ENCODE measurements at regions not wholly inside any gene's neighbourhood (a gene's known extent, or its start where the extent isn't known, plus 50 kb on each side); places are given as distances from the start of the nearest gene placed in this dataset.
"Not testable (repeated sequence)": the region's sequence is repeated elsewhere in the genome, so short reads cannot be mapped to it uniquely, and the experiment has no call there.

DNA sequence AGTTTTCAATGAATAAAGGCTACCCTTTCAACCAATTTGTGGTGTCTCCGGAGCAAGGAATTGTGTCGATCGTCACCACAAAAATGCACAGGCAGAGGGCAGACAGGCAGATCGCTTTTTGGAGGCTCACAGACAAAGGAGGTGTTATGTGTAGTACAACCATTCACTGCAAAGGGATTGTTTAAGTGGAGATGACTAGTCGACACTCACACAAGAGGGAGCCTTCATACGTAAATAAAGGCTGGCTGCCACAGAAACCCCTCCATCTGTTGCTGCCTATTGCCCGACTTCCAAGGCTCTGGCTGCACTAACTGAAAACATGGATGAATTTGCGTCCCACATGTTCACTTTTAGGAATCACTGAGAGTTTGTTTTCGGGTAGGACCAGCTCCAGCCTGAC, 281.1 kb downstream of the NKX6-1 start:
- DNase-seq: no peak

DNA sequence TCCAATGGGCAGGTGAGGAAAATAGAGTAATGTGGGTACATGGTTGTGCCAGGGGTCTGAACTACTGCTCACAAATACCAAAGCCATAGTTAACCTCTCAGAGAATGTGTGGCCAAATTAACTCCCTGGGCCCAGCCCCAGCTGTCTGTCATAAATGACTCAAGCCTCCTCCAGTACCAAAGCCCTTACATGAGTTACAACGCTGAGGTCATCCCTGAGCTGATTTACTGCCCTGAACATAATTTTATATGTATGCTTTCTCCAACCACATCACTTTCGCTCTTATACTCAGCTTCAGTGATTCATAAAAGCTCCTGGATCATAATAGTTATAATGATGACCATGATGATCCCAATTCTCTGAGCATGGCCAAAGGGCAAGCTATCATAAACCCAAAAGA, 283.9 kb downstream of the NKX6-1 start:
- DNase-seq: no peak

DNA sequence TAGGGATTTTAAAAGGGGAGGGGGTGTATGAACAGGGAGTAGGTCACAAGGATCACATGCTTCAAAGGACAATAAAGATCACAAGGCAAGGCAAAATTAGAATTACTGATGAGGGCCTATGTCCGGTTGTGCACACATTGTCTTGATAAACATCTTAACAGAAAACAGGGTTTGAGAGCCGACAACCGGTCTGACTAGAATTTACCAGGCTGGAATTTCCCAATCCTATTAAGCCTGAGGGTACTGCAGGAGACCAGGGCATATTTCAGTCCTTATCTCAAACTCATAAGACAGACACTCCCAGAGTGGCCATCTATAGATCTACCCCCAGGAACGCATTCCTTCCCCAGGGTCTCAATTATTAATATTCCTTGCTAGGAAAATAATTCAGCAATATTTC, 292.9 kb downstream of the NKX6-1 start:
- not testable (repeated sequence) for DNase-seq

DNA sequence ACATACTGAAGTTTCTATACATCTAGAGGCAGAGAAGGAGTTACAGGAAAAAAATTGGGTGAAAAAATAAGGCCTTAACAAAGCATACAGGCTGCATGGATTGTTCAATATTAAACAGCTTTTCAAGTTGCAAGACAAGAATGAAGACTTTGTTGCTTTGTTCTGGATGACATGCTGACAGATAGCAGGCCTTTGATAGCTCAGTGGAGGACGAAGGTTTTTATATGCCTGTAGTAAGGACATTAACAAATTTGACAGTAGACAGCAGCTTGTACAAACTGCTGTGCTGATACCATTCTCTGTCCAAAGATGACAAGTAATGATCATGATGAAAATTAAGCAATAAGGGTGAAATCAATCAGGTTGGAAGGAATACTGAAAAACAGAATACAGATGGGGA, 309.9 kb downstream of the NKX6-1 start:
- no peak for DNase-seq

DNA sequence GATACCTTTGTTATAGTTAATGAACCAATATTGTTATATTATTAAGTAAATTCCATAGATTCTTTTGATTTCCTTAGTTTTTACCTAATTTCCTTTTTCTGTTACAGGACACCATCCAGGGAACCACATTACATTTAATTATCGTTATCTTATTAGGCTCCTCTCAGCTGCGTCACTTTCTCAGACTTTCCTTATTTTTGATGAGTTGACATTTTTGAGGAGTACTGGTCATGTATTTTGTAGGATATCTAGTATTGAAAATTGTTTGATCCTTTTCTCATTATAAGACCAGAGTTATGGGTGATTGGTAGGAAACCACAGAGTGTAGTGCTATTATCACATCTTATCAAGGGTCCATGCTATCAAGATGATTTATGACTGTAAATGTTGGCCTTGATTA, 319.7 kb downstream of the NKX6-1 start:
- DNase-seq: no peak

DNA sequence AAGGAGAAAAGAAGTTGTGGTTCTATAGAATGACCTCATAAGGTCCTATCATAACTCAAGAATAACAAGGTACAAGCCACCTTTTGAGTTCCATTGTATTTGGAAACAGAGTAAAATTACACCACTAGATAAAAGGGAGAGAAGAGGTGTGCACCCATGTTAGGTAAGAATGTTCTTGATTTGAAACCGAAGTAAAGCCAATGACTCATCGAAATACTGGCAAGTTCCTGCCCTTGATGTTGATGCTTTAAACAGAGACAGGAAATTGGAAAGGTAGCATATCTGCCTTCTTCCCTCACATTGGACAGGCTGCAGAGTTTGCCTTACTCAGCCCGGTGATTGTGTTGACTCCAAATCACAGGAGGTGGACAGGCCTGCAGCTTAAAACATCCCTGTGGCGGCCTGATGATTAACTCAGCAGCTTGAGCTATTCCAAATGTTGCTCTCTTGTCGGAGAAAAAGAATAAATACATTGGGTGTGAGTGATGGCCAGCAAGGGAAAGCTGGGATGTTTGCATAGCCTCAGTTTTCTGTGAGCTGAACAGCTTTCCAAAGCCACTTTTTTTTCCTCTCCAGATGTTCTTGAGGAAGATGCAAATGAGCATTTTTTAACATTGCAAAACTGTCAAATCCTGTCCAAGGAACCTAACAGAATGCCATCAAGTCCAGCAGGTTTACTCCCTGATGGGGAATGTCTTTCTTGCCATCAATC, 321.1 kb downstream of the NKX6-1 start:
- DNase-seq: no peak

DNA sequence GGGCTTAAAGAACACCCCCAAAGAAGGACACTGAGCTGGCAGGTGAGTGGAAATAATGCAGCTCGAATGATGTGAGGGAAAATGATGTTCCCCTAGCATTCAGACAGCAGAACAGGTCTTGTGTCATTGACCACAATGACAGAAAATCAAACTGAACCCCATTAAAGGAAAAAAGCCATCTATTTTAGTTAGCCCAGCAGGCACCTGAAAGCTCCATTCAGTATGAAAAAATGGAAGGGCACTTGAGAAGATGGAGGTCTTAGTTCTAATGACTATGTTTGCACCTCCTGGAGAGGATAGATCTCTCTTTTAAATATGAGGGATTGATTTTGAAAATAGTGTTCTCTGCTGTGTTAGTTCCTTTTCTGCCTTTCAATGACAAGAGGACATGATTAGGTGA, 323.1 kb downstream of the NKX6-1 start:
- DNase-seq: no peak

DNA sequence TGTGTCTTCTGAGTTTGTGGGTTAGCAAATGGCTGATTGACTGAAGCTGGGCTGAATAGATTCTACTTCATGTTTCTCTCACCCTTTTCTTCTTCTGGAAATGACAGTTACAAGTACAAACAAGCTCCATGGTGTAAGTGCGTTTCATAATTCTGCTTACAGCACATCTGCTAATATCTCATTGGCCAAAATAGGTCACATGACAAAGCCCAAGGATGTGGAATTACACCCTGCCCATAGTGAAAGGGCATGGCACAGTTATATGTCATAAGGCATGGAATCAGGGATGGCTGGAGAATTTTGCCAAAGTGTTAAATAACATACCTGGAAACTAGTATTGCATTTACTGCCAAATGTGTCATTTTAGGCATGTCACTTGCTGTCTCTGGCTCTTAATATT, 327.2 kb downstream of the NKX6-1 start:
- DNase-seq: no peak

DNA sequence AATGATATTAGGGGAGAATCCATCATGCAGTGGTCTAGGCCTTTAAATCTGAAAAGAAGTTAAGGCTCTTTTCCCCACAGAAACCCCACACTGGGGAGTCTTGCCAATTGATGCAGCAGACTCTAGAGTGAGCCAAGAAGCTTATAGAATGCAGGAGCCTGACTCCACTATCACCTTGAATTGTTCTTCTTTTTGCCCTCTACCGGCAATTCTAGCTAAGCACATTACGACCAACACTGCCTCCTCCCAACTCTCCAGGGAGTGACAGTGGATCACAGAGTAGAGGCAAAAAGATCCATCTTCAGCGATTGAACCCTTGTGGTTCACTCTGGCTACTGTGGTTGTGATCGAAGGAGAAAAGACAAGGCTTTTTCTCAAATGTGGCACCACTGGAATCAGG, 331.5 kb downstream of the NKX6-1 start:
- no peak for DNase-seq

DNA sequence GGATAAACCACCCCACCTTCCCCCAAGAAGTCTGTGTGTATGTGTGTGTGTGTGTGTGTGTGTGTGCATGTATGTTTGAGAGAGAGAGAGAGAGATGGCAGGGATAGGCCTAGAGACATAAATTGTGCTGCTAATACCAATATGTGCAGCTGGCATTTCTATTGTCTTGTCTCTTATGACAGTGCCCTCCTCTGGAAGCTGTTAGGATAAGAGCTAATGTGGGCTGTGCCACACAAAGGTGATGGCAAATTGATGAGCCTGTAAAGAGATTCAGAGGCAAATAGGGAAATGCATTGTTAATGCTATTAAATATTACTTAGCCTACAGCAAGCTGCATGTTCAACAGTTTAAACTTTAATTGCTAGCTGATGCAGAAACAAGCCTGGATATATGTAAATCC, 332.0 kb downstream of the NKX6-1 start:
- no peak for DNase-seq

DNA sequence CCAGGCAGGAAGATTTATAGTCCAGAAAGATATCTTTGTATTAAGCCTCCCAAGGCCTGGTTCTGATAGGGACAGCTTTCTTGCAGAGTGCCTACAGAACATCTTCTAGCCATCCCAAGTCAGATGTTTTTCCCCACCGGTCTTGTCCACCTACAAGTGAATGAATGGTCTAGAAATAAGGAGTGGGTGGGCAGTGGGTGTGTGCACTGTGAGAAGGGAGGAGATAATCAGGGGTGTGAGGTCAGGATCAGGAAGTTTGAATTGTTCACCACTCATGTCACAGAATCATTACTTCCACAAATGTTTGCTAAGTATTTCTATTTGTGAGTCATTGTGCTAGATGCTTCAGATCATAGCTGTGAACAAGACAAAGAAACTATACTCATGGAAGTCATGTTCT, 332.6 kb downstream of the NKX6-1 start:
- no peak for DNase-seq

DNA sequence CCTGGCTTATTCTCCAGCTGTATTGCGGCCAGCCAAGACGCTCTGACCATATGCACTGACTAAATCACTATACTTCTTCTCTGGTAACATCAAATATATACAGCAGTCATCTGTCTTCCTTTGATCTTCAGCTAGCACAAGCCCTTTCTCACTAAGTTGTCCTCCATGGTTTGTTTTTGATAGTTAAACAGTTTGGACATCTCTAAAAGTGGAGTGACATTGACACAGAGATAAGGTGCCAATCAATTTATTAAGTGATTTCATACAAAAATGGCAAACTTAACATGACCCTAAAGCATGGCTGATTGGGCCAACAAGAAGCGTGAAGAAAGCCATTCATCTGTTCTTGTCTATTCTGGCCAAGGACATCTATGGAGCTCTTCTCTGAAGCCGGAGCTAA, 334.9 kb downstream of the NKX6-1 start:
- DNase-seq: no peak

DNA sequence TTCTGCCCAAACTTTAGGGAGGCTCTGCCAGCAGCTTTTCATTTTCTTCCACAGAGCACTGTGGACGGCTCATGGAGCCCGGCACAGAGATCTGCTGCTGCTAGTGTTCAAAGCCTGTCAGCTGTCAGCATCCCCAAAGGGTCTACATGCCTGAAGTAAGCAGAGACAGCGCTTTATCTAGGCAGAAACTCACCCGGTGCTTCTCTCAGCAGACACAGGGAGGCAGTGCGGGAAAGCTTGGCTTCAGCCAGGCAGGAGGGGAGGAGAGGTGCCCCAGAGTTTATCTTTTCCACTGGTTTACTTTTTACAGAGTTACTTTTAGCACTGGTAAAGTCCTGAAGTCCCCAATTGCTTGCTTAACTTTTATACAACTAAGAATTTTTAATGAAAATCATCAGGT, 339.3 kb downstream of the NKX6-1 start:
- DNase-seq: no peak

DNA sequence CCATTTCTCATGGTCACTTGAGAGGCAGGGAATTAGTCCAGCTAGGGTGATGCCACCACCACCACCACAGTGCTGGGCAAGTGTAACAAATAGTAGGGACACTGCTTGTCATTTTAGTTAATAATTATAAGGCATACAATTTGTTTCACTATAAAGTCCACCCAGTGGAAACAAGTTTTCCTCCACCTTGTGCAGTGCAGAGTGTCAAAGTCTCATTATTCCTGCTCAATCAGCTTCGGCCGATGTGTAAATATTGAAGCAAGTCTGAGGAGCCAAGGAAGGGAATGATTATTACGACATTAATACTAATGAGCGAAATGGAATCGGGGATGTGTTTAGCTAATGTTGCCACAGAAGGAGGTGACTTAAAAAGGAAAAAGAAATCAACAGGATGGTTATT, 340.4 kb downstream of the NKX6-1 start:
- DNase-seq: no peak

DNA sequence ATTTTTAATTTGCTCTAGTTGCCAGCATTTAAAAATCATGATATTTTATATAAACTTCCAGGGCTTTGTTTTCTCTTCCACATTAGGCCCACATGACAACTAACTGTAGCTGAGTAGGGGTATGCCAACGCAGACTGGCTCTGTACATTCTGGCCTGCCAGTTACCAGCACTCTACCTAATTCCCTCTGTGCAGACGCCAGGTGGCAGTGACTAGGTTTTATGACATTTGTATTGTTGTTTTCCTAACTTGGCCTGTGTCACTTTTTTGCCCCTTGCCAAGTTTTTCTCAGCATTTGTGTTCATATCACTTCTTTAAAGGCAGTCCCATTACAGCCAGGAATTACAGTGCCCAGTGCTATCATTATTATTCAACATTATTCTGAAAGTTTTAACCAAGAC, 347.5 kb downstream of the NKX6-1 start:
- no peak for DNase-seq

DNA sequence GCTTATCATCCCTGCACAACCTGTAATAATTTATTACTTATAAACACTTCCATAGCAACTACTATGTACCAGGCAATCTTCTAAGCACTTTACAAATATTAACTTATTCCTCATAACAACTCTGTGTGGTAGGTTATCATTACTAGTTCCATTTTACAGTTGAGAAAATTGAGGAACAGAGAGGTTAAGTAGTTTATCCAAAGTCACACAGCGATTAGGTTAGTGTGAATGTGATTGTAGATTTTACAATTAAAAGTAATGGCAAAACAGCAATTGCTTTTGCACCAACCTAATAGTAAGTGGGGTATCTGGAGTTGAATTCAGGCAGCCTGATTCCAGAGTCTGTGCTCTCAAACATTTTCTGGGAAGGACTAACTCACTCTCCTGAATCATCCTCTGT, 348.9 kb downstream of the NKX6-1 start:
- no peak for DNase-seq

DNA sequence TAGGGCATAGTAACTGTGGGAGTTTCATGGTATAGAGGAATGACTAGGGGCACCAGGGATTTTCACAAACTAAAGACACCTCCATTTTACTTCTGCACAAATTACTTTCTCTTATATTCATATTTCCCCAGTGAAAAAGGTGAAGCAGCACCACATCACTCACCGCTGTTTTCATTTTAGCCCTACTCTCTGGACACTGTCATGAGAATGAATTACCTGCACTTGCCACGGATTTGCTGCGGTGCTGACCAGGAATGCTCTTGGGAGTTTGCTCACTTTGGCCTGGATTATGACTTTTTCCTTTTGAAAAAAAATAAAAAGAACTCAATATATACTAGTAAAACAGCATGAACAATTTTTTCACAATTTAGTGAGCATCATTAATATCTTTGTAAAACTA, 351.3 kb downstream of the NKX6-1 start:
- no peak for DNase-seq

DNA sequence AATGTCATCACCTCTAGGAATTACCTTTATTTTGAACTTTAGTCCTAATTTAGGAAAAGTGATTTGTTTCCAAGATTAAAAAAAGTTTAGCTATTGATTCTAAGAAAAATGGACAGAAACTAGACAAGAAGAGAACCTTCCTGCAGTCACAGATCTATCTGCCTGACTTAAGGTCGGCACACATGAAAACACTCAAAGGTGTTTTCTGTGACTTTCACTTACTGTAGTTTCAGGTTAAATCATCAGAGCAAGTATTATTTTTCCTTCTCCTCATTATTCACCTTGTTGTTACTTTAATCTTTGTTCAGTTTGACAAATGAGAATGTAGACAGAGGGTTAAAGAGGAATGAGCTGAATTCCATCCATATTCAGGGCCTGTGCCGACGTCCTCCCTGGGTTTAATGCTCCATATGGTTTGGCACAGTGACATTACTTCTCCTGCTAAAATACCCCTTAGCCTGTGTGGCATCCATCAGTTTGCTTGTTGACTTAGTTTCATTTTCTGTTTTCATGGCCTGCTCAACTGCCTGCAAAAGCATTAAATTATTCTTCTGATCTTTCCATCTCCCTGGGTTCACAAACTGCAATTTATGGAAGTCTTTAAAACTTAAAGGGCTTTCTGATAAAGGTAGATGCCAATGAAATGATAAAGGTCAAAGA, 352.7 kb downstream of the NKX6-1 start:
- no peak for DNase-seq

DNA sequence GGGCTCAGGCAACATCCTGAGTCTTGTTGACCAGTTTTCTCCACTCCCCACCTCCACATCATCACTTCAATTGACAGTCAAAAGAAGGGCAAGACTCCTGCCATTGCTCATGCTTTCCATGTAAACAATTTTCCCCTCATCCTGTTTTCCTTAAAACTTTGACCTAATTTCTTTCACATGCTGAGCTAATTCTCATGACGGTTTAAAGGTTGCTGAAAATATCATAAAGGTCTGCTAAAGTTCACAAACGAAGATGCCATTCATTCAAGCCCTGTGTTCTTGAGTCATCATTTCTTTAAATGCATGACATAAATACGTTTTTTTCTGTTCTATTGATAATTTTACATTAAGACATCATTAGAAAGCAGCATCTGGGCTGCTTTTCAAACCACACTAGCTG, 353.9 kb downstream of the NKX6-1 start:
- no peak for DNase-seq

DNA sequence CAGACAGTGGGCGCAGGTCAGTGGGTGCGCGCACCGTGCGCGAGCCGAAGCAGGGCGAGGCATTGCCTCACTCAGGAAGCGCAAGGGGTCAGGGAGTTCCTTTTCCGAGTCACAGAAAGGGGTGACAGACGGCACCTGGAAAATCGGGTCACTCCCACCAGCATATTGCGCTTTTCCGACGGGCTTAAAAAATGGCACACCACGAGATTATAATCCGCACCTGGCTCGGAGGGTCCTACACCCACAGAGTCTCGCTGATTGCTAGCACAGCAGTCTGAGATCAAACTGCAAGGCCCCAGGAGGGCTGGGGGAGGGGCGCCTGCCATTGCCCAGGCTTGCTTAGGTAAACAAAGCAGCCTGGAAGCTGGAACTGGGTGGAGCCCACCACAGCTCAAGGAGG, 372.2 kb downstream of the NKX6-1 start:
- not testable (repeated sequence) for DNase-seq

DNA sequence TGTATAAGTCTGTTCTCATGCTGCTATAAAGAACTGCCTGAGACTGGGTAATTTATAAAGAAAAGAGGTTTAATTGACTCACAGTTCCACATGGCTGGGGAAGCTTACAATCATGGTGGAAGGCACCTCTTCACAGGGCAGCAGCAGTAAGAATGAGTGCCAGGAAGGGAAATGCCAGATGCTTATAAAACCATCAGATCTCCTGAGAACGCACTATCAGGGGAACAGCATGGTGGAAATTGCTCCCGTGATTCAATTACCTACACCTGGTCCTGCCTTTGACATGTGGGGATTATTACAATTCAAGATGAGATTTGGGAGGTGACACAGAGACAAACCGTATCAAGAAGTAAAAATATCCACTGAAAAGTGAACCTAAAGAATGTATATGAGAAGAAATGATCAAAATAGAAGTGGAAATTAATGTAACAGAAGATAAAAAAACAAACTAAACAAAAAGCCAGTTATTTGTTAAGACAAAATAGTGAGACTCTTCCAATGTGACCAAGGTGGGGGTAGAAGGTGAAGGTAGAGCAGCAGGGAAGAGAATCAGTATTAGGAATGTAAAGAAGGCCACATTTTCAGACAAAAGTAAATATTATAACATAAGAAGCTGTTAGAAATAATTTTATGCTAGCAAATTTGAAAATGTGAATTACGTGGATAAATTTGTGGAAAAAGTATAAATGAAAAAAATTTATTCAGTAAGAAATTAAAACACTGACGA, 372.9 kb downstream of the NKX6-1 start:
- DNase-seq: no peak

DNA sequence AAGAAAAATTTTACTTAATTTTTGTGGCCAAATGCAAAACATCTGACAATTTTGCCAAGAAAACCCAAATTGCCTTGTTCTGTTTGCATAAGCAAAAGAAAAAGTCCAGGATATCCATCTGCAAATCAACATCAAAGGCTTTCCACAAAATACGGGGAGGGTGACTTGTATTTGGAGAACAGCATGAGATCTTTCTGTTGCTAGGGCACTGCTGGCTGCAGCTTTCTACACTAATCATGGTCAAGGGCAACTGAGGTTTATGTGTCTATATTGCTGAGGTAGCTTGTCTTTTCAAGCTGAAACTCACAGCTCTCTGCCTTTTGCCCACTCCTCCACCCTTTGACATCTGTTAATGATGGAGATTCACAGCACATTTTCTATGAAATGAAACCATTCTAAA, 389.1 kb downstream of the NKX6-1 start:
- DNase-seq: no peak

DNA sequence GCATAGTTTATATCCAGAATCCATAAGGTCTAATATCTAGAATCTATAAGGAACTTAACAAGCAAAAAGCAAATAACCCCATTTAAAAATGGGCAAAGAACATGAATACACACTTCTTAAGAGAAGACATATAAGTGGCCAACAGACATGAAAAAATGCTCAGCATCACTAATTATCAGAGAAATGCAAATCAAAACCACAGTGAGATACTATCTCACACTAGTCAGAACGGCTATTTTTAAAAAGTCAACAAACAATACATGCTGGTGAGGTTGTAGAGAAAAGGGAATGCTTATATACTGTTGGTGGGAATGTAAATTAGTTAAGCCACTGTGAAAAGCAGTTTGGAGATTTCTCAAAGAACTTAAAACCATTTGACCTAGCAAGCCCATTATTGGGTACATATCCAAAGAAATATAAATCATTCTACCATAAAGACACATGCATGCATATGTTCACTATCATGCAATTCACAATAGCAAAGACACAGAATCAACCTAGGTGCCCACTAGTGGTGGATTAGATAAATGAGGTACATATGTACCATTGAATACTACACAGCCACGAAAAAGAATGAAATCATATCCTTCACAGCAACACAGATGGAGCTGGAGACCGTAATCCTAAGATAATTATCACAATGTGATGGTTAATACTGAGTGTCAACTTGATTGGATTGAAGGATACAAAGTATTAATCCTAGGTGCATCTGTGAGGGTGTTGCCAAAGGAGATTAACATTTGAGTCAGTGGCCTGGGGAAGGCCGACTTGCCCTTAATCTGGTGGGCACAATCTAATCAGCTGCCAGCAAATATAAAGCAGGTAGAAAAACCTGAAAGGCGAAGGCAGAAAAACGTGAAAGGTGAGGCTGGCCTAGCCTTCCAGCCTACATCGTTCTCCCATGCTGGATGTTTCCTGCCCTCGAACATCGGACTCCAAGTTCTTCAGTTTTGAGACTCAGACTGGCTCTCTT, 397.2 kb downstream of the NKX6-1 start:
- DNase-seq: not testable (repeated sequence)

Data from EL (cell line).